AG04449 (cell line): ENCODE measurements at regions not wholly inside any gene's neighbourhood (a gene's known extent, or its start where the extent isn't known, plus 50 kb on each side); places are given as distances from the start of the nearest gene placed in this dataset.

Experiments used
- CTCF ChIA-PET: fragments of 350-600 bp; formaldehyde crosslinking; extraction: SDS; loops from one replicate; lab custom pipeline; 2021; ENCODE audit warnings: antibody characterized with exemption; lab: Yijun Ruan, JAX
- POLR2A ChIA-PET: fragments of 400-600, 350-600 bp; formaldehyde crosslinking; extraction: SDS; loops from one replicate; lab custom pipeline; 2020; ENCODE audit warnings: antibody characterized with exemption, inconsistent platforms; lab: Yijun Ruan, JAX
- DNase-seq: peaks from one replicate; pipeline ENCODE4 v3.0.0-alpha.2; 2010; ENCODE audit warnings: low read depth, low spot score
- H3K4me3 ChIP-seq: 2 replicates; pipeline ENCODE4 v1.5.1; 2011; ENCODE audit warnings: low read depth, mild to moderate bottlenecking, control low read depth, low read length
- TF ChIP-seq, protein P1 (sequence below): IDR thresholded peaks from one replicate; pipeline ENCODE4 v1.5.1; 2011; ENCODE audit warnings: mild to moderate bottlenecking, moderate library complexity, low read length, control low read depth, inconsistent platforms; ENCODE audit not compliant: insufficient read depth; ENCODE audit errors: missing control alignments

- ChIA-PET POLR2A (no interaction called here), CTCF (no interaction called here)
- DNase-seq, result no peak
These were observed 247.8 kb upstream of the ERCC4 start for GRCh38 chr16:13672196-13672595.

DNA sequence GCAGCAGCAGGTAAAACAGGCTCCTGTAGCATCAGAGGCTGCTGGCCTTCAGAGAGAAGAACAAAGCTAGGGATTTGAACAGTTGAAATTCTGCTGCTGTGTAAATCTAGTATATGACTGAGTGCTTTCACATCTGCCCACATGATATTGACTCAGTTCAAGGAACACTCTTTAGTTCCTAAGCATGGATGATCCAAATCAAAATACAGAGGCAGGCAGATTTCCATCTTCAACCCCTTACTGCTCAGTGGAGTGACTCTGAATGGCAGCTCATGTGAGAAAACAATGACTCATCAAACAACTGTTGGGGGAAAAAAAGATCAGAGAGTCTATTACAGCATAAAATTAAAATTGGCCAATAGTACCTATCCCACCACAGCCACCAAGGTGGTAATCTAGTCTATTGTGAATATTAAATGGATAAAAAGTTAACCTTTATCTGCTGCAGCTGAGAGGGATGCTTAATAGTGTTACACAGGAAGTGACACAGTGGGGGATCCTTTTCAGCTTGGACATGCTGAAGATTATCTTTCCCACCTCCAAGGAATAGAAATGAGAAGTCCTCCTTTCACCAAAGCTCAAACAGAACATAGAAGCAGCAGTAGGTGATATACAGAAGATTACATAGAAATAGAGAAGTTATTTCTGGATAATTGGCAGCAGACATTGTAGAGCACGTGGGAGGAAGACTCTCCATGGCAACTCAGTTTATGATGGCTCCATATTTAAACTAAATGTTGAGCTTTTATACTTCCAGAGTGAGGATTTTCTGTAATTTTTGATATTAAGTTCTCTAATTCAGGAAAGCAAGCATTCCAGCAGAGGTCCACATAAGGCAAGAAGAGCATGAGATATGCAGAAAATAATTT, 239.7 kb upstream of the ERCC4 start:
- ChIA-PET POLR2A (interaction anchor here (0.6 kb wide), 1 partner anchor 10 kb away, joined by 3 read pairs; no protein-coding TSS in a partner anchor), CTCF (no interaction called here)
- TF ChIP-seq, protein P1, sequence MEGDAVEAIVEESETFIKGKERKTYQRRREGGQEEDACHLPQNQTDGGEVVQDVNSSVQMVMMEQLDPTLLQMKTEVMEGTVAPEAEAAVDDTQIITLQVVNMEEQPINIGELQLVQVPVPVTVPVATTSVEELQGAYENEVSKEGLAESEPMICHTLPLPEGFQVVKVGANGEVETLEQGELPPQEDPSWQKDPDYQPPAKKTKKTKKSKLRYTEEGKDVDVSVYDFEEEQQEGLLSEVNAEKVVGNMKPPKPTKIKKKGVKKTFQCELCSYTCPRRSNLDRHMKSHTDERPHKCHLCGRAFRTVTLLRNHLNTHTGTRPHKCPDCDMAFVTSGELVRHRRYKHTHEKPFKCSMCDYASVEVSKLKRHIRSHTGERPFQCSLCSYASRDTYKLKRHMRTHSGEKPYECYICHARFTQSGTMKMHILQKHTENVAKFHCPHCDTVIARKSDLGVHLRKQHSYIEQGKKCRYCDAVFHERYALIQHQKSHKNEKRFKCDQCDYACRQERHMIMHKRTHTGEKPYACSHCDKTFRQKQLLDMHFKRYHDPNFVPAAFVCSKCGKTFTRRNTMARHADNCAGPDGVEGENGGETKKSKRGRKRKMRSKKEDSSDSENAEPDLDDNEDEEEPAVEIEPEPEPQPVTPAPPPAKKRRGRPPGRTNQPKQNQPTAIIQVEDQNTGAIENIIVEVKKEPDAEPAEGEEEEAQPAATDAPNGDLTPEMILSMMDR, result no peak
- H3K4me3 ChIP-seq, result no peak overlapping the region
- DNase-seq, result no peak

More at GRCh38 chr16:13672196-13672595, 247.8 kb upstream of the ERCC4 start:
- no peak overlapping the region for H3K4me3 ChIP-seq
- TF ChIP-seq, protein P1, result no peak

- TF ChIP-seq, protein P1, result no peak
- H3K4me3 ChIP-seq, result no peak overlapping the region
- ChIA-PET POLR2A (no interaction called here), CTCF (no interaction called here)
- DNase-seq, result no peak
These were observed 235.0 kb upstream of the ERCC4 start for GRCh38 chr16:13684819-13685563.

- no peak overlapping the region for H3K4me3 ChIP-seq
- TF ChIP-seq, protein P1, result no peak
- ChIA-PET CTCF (no interaction called here), POLR2A (no interaction called here)
- no peak for DNase-seq
These were observed 223.9 kb upstream of the ERCC4 start for GRCh38 chr16:13696017-13696416.

DNA sequence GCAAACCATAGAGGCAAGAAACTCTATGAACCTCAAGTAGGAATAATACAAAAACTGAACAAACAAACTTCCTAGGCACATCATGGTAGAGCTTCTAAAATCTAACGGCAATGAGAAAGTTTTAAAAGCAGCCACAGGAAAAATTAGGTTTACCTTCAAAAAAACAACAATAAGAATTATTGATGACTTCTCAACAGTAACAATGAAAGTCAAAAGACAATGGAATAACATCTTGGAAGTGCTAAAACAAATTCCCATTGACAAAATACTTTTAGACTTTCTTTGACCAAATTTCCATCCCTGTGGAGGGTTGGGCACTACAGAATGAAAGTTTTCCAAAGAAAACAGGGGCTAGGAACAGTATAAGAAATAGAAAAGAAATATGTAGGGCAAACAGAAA, 222.9 kb upstream of the ERCC4 start:
- TF ChIP-seq, protein P1, result no peak
- CTCF ChIA-PET, result no interaction called here
- POLR2A ChIA-PET, result no interaction called here

GRCh38 chr16:13697568-13697967, 222.4 kb upstream of the ERCC4 start:
- no peak for DNase-seq
- CTCF ChIA-PET, result no interaction called here
- H3K4me3 ChIP-seq, result no peak overlapping the region
- POLR2A ChIA-PET, result no interaction called here
- TF ChIP-seq, protein P1, result no peak

More for the DNA sequence above, 222.9 kb upstream of the ERCC4 start:
- no peak overlapping the region for H3K4me3 ChIP-seq
- DNase-seq, result no peak
